Hematopoietic multipotent progenitor cell treated with erythropoietin and hydrocortisone succinate and interleukin-3 and kit ligand, for 6 days (in vitro differentiated cells): ENCODE measurements at regions not wholly inside any gene's neighbourhood (a gene's known extent, or its start where the extent isn't known, plus 50 kb on each side); places are given as distances from the start of the nearest gene placed in this dataset.
"Not testable (repeated sequence)": the region's sequence is repeated elsewhere in the genome, so short reads cannot be mapped to it uniquely, and the experiment has no call there.

ENCODE experiments used
- DNase-seq: peaks from one replicate; pipeline ENCODE4 v3.0.0-alpha.2; 2015

DNA sequence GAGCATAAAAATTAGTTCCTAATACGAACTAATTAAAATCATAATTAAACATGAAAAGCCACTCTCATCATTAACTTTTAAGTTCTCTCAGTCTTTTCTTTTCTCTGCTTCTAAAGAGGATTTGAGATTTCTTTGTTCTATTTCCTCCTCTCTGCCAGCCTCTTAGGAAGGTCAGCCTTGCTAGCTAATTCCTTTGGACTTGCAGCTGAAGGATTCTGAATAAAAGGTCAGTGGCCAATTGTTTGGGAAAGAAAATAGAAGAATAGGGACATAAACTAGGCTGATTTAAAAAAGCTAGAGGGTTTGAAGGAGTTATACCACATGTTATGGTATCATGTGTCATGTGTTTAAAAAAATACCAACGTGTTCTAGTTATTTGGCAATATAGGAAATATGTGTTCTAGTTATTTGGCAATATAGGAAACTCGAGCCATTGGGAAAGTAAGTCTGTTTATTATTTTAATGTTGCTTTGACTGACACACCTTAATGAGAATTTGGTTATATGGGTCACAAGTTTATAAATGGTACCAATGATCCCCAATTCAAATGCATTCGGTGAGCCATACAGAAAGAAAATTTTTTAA, 1668.7 kb upstream of the PCDH7 start:
- DNase-seq, result no peak

DNA sequence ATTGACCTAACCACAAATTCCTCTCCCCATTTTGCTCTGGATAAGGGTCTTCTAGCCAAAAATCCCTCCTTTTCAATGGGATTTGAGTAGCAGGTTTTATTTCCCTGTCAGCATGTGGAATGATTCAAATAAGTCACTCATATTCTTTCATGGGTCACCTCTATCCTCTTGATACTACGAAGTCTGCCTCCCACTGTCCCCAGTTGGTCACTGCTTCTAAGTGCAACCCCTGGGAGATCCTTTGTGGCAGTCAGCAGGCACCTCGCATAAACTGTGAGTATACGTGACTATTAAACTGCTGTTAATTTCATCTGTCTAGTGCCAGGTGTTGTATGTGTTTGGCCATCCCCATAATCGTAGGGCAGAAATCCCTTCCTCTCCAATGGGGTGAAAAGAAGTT, 1667.9 kb upstream of the PCDH7 start:
- no peak for DNase-seq

- no peak for DNase-seq
Observed at GRCh38 chr4:29058531-29058930, 1661.6 kb upstream of the PCDH7 start.

GRCh38 chr4:29066861-29067260, 1653.3 kb upstream of the PCDH7 start:
- DNase-seq, result no peak

DNA sequence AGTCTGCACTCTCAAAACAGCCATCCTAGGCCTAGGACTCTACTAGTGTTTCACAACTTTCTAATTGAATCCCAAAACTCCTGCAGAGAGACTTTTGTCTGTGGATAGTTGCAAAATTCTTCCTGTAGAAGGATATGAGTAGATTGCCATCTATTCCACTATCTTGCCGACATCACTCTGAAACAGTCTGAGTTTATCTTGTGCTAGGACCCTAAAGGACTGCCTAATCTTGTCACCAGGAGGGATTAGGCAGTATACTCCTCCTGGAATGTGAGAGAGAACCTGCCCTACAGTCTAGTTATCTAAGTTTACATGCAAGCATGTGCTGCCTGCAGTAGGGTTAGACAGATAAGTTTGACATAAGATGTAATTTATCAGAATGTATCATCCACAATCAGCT, 1646.6 kb upstream of the PCDH7 start:
- no peak for DNase-seq

DNA sequence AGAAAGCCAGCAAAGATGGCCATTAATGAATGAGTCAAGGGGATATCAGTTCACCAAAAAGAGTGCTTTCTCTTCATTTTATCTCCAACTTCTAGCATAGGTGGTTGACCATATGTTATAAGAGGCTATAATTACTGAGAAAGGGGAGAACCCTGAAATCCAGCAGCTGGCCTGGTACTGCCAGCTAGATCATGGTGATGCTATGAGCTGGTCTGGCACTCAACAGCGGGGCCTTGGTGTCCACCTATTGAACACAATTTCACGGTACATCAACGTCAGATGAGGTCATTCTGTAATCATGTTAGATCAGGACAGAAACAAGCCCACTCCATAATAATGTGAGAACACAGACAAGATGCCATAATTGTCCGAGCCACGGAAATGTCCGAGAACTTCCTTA, 1644.8 kb upstream of the PCDH7 start:
- no peak for DNase-seq

DNA sequence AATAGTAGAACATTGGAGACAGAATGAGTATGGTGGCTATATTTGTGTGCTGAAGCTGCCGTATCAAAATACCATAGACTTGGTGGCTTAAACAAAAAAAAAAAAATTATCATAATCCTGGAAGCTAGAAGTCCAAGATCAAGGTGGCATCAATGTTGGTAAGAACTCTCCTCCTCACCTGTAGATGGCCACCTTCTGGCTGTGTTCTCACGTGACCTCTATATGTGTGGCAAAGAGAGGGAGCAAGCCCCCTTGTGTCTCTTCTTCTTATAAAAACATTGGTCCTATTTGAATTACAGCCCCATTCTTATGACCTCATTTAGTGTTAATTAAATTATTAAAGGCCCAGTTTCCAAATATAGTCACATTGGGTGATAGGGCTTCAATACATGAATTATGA, 1640.9 kb upstream of the PCDH7 start:
- DNase-seq, result no peak

GRCh38 chr4:29081234-29081955, 1638.8 kb upstream of the PCDH7 start:
- DNase-seq, result no peak

GRCh38 chr4:29082684-29083083, 1637.5 kb upstream of the PCDH7 start:
- no peak for DNase-seq

DNA sequence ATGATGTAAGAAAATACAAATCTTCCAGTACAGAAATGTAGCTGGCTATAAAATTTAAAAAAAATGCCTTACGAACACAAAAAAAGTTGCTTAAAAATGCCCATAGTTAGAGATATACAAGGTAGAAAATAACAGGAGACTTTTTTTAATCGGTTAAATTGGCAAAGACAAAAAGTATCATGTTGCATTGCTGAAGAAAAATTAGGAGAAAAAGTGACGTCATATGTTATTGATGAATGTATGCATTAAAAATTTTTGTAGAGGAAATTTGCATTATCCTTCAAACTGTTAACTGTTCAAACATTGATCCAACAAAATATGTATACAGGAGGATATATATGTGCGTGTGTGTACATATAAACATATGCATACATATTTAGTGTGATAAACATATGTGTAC, 1634.4 kb upstream of the PCDH7 start:
- DNase-seq, result no peak

DNA sequence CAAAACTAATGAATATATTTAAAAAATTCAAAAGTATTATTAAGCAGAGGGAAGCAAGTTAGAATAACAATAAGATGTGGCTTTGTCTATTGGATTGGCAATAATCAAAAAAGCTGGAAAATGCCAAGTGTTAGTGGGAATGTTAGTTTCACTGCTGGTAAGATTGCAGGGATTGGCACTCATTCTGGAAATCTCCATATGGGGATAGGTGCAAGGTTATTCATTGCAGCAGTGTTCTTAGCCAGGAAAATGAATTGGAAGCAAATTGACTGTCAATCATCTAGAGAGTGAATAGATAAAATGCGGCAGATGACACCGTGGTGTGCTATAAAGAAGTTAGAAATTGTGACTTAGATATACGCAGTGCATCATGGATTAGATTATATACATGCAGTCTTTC, 1615.5 kb upstream of the PCDH7 start:
- no peak for DNase-seq

GRCh38 chr4:29113960-29114359, 1606.2 kb upstream of the PCDH7 start:
- DNase-seq, result no peak

- DNase-seq, result not testable (repeated sequence)
Observed at GRCh38 chr4:29117231-29117722, 1602.9 kb upstream of the PCDH7 start.

GRCh38 chr4:29121586-29121985, 1598.6 kb upstream of the PCDH7 start:
- DNase-seq, result no peak

DNA sequence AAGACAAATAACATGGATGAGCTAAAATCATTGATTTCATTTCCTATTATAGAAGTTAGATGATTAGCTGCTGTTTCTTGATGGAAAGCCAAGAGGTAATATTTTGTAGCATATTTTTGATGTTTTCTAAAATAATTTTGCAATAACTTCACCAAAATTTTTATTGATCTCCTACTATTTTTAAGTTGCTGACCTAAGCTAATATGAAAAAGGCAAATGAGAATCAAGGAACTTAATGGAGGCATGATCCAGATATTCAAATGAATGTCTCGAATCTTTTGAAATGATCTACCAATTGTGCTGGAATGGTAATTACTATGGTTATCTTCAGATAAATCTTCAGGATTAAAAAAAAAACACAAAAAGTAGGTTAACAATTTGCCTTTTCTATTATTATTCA, 1591.4 kb upstream of the PCDH7 start:
- no peak for DNase-seq

DNA sequence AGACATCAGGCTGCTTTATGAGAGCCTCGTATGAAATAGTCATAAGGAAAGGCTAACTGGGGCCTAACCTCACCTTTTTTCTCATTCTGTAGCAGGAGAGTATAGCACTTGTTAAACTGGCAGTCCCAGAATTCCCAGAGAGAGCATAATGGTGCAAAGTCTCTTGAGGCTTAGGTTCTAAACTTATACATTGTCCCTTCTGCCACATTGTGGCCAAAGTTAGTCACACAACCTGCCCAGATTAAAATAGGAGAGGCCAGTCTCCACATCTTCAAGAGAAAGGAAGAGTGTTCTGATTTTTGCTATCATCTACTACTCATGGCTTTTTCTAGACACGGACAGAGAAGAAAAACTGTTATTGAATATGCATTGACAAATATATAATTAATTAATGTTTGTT, 1588.9 kb upstream of the PCDH7 start:
- no peak for DNase-seq

DNA sequence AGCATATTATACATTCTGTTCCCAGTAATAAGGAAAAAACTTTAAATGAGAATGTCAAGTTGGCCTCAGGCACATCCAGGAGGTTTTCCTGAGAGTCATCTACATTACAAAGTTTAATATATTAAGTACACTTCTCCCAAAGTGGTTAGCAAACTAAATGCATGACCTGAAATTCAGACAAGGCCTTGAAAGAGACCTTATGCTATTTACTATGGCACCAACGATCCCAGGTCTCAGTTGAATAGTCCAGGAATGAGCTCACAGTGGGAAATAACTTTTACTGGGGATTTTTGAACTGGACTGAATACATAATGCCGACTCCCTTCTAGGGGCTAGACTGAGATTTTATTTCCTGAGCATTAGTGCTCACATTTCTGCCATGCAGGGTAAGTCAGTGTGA, 1577.5 kb upstream of the PCDH7 start:
- DNase-seq, result no peak

- no peak for DNase-seq
Observed at GRCh38 chr4:29151584-29151983, 1568.6 kb upstream of the PCDH7 start.

DNA sequence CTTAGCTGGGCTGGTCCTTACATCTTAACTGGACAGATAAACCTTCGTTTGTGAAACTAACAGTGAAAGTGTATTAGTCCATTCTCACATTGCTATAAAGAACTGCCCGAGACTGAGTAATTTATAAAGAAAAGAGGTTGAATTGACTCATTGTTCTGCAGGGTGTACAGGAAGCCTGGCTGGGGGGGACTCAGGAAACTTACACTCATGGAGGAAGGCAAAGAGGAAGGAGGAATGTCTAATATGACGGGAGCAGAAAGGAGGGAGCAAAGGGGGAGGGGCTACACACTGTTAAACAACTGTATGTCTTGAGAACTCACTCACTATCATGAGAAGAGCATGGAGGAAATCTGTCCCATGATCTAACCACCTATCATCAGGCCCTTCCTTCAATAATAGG, 1566.5 kb upstream of the PCDH7 start:
- DNase-seq, result no peak

DNA sequence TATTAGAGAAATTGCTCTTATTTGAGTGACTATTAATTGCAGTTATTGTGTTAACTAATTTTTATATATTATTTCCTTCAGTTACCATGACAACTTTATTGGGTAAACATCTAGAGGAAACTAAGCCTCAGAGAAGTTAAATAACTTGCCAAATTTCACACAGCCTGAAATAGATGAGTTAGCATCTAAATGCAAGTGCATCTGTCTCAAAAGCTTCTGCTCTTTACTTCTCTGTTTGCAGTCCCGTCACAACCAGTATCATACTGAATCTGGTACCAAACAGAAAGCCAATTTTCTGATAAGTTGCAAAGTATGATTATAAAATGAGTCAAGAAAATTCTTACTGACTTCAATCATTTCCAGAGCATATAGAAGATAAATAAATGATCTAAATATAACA, 1544.9 kb upstream of the PCDH7 start:
- DNase-seq, result no peak

- DNase-seq, result no peak
Observed at GRCh38 chr4:29199025-29199424, 1521.1 kb upstream of the PCDH7 start.

DNA sequence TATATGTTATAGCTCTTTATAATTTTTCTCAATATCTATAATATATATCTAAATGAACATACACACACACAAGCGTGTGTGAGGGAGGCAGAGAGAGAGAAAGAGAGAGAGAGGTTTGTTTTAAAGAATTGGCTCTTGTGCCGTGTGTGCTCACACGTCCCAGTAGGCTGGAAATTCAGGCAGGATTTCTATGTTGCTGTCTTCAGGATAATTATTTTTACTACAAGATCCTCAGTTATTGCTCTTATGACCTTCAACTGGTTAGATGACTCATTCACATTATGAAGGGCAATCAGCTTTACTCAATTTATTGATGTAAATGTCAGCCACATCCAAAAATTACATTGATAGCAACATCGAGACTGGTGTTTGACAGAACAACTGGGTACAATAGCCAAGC, 1520.7 kb upstream of the PCDH7 start:
- DNase-seq, result no peak

- DNase-seq, result no peak
Observed at GRCh38 chr4:29213020-29213419, 1507.1 kb upstream of the PCDH7 start.

GRCh38 chr4:29220761-29221160, 1499.4 kb upstream of the PCDH7 start:
- DNase-seq, result no peak

DNA sequence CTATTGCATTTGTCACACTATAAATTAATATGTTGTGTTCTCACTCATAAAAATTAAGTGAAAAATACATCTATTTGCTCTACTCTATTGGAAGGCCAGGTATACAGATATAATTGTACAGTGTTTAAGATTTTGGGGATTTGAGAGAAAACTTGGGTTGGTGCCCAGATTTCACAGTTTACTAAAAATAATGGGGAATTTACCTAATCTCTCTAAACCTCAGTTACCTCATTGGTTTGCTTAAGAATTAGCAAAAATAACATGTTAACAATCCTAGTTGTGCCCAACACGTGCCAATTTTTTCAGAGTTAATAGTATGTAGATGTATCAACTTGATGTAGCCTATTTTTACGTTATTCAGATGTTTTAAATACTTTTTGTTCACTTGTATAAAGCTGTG, 1495.3 kb upstream of the PCDH7 start:
- no peak for DNase-seq
